PC-9 (cell line): ENCODE measurements at regions not wholly inside any gene's neighbourhood (a gene's known extent, or its start where the extent isn't known, plus 50 kb on each side); places are given as distances from the start of the nearest gene placed in this dataset.
"Not testable (repeated sequence)": the region's sequence is repeated elsewhere in the genome, so short reads cannot be mapped to it uniquely, and the experiment has no call there.

Experiments used
- CTCF ChIP-seq: fragments of 200-600 bp; sonication (generic); conservative IDR thresholded peaks from 2 replicates; pipeline ENCODE4 v1.6.1; 2017; ENCODE audit warnings: mixed run types, antibody characterized with exemption, mild to moderate bottlenecking, moderate library complexity
- EZH2 ChIP-seq: fragments of 200-600 bp; sonication (generic); IDR thresholded peaks from 2 replicates; pipeline ENCODE4 v1.8.0; 2017; ENCODE audit warnings: antibody characterized with exemption, low read depth

- TF ChIP-seq EZH2, CTCF: not testable (repeated sequence)
These were observed 75.2 kb downstream of the OXGR1 start for GRCh38 chr13:96918861-96919631.
